ENCODE measurements at regions not wholly inside any gene's neighbourhood (a gene's known extent, or its start where the extent isn't known, plus 50 kb on each side); places are given as distances from the start of the nearest gene placed in this dataset.
A peak's percentile ranks its signal among the peaks of the same experiment; 100 is the strongest.
"Not testable (repeated sequence)": the region's sequence is repeated elsewhere in the genome, so short reads cannot be mapped to it uniquely, and the experiment has no call there.

- peak; percentile 41 for DNase-seq (ENCODE audit: low read depth)
Measured at GRCh38 chr18:57881818-57882413, 78.8 kb upstream of the ATP8B1 start.

GRCh38 chr18:57879924-57880323, 76.8 kb upstream of the ATP8B1 start:
- not testable (repeated sequence) for DNase-seq (ENCODE audit: low read depth)

GRCh38 chr18:57869221-57869620, 66.1 kb upstream of the ATP8B1 start:
- DNase-seq (ENCODE audit: low read depth) = no peak

GRCh38 chr18:57866355-57866754, 63.2 kb upstream of the ATP8B1 start:
- DNase-seq (ENCODE audit: low read depth) = no peak

- DNase-seq (ENCODE audit: low read depth) = no peak
Measured at GRCh38 chr18:57864615-57865121, 61.6 kb upstream of the ATP8B1 start.

GRCh38 chr18:57863706-57864105, 60.6 kb upstream of the ATP8B1 start:
- DNase-seq (ENCODE audit: low read depth) = no peak

- DNase-seq (ENCODE audit: low read depth) = no peak
Measured at GRCh38 chr18:57859314-57859713, 56.2 kb upstream of the ATP8B1 start.

GRCh38 chr18:57856557-57857280, 53.6 kb upstream of the ATP8B1 start:
- DNase-seq (ENCODE audit: low read depth) = no peak

GRCh38 chr18:57856128-57856527, 53.0 kb upstream of the ATP8B1 start:
- DNase-seq (ENCODE audit: low read depth) = no peak

GRCh38 chr18:57855551-57855950, 52.4 kb upstream of the ATP8B1 start:
- DNase-seq (ENCODE audit: low read depth) = no peak

GRCh38 chr18:57854726-57855125, 51.6 kb upstream of the ATP8B1 start:
- DNase-seq (ENCODE audit: low read depth) = no peak

GRCh38 chr18:57853864-57854263, 50.7 kb upstream of the ATP8B1 start:
- no peak for DNase-seq (ENCODE audit: low read depth)

GRCh38 chr18:57853133-57853532, 50.0 kb upstream of the ATP8B1 start:
- no peak for DNase-seq (ENCODE audit: low read depth)

Measured in HS-5 (cell line).